H9 (cell line): ENCODE measurements at regions not wholly inside any gene's neighbourhood (a gene's known extent, or its start where the extent isn't known, plus 50 kb on each side); places are given as distances from the start of the nearest gene placed in this dataset.

Source experiments
- DNase-seq: peaks from one replicate; pipeline ENCODE4 v3.0.0-alpha.2; 2017
- H2AFZ ChIP-seq: one replicate; pipeline ENCODE4 v1.6.1; 2013; ENCODE audit warnings: mild to moderate bottlenecking, low read length, control low read depth, moderate library complexity
- H2AK5ac ChIP-seq: 2 replicates; pipeline ENCODE4 v1.6.1; 2013; ENCODE audit warnings: low read length, control low read depth, mixed read lengths; ENCODE audit not compliant: insufficient read length
- H2BK120ac ChIP-seq: one replicate; pipeline ENCODE4 v1.6.1; 2013; ENCODE audit warnings: low read depth, mild to moderate bottlenecking, low read length, control low read depth, inconsistent platforms; ENCODE audit not compliant: poor library complexity, severe bottlenecking
- H2BK12ac ChIP-seq: 2 replicates; pipeline ENCODE4 v1.6.1; 2013; ENCODE audit warnings: low read length, control low read depth, mixed read lengths, low read depth; ENCODE audit not compliant: insufficient read length
- H2BK15ac ChIP-seq: 2 replicates; pipeline ENCODE4 v1.6.1; 2013; ENCODE audit warnings: low read depth, low read length, control low read depth
- H2BK20ac ChIP-seq: one replicate; pipeline ENCODE4 v1.6.1; 2013; ENCODE audit warnings: low read depth, mild to moderate bottlenecking, low read length, control low read depth, inconsistent platforms; ENCODE audit not compliant: poor library complexity, severe bottlenecking
- H2BK5ac ChIP-seq: 2 replicates; pipeline ENCODE4 v1.6.1; 2013; ENCODE audit warnings: low read length, control low read depth, mixed read lengths; ENCODE audit not compliant: insufficient read length
- H3K14ac ChIP-seq: 2 replicates; pipeline ENCODE4 v1.6.1; 2013; ENCODE audit warnings: low read length, control low read depth; ENCODE audit not compliant: insufficient read depth
- H3K18ac ChIP-seq: 2 replicates; pipeline ENCODE4 v1.6.1; 2013; ENCODE audit warnings: low read depth, mild to moderate bottlenecking, mixed read lengths, low read length, control low read depth; ENCODE audit not compliant: insufficient read length
- H3K23ac ChIP-seq: 2 replicates; pipeline ENCODE4 v1.6.1; 2013; ENCODE audit warnings: low read length, control low read depth, mixed read lengths, low read depth; ENCODE audit not compliant: insufficient read length
- H3K23me2 ChIP-seq: 2 replicates; pipeline ENCODE4 v1.6.1; 2013; ENCODE audit warnings: low read depth, mild to moderate bottlenecking, mixed read lengths, low read length, control low read depth; ENCODE audit not compliant: insufficient read length, poor library complexity, severe bottlenecking
- H3K27ac ChIP-seq: 2 replicates; pipeline ENCODE4 v1.5.1; 2013; ENCODE audit warnings: low read length, control low read depth, mixed read lengths, low read depth; ENCODE audit not compliant: insufficient read length
- H3K27me3 ChIP-seq: 2 replicates; pipeline ENCODE4 v1.6.1; 2013; ENCODE audit warnings: low read length, control low read depth, inconsistent platforms; ENCODE audit not compliant: insufficient read depth
- H3K4ac ChIP-seq: 2 replicates; pipeline ENCODE4 v1.6.1; 2013; ENCODE audit warnings: low read depth, mild to moderate bottlenecking, control low read depth, inconsistent platforms, low read length, moderate library complexity
- H3K4me1 ChIP-seq: 2 replicates; pipeline ENCODE4 v1.6.1; 2013; ENCODE audit warnings: low read length, control low read depth, inconsistent platforms; ENCODE audit not compliant: insufficient read depth
- H3K4me2 ChIP-seq: 2 replicates; pipeline ENCODE4 v1.6.1; 2013; ENCODE audit warnings: low read length, control low read depth, mixed read lengths; ENCODE audit not compliant: insufficient read length, insufficient read depth
- H3K56ac ChIP-seq: 2 replicates; pipeline ENCODE4 v1.6.1; 2013; ENCODE audit warnings: low read depth, mild to moderate bottlenecking, mixed read lengths, low read length, control low read depth; ENCODE audit not compliant: insufficient read length
- H3K79me1 ChIP-seq: 2 replicates; pipeline ENCODE4 v1.6.1; 2013; ENCODE audit warnings: low read depth, mild to moderate bottlenecking, moderate library complexity, low read length, control low read depth, inconsistent platforms; ENCODE audit not compliant: insufficient read depth, poor library complexity, severe bottlenecking
- H3K79me2 ChIP-seq: 2 replicates; pipeline ENCODE4 v1.6.1; 2013; ENCODE audit warnings: low read length, control low read depth, inconsistent platforms; ENCODE audit not compliant: insufficient read depth
- H3K9ac ChIP-seq: 2 replicates; pipeline ENCODE4 v1.6.1; 2013; ENCODE audit warnings: low read length, control low read depth, mixed read lengths; ENCODE audit not compliant: insufficient read length; ENCODE audit errors: extremely low read depth
- H3K9me3 ChIP-seq: one replicate; pipeline ENCODE4 v1.6.1; 2013; ENCODE audit warnings: low read depth, low read length, inconsistent platforms; ENCODE audit not compliant: control insufficient read depth
- H3T11ph ChIP-seq: one replicate; pipeline ENCODE4 v1.6.1; 2013; ENCODE audit warnings: mild to moderate bottlenecking, low read length, control low read depth, inconsistent platforms
- H4K20me1 ChIP-seq: one replicate; pipeline ENCODE4 v1.6.1; 2013; ENCODE audit not compliant: control insufficient read depth, insufficient read length, insufficient read depth
- H4K5ac ChIP-seq: 2 replicates; pipeline ENCODE4 v1.6.1; 2013; ENCODE audit warnings: low read depth, mild to moderate bottlenecking, mixed read lengths, low read length, control low read depth; ENCODE audit not compliant: insufficient read length
- H4K8ac ChIP-seq: replicated peaks from 2 replicates; pipeline ENCODE4 v1.6.1; 2013; ENCODE audit warnings: low read length, control low read depth, mixed read lengths, low read depth; ENCODE audit not compliant: insufficient read length
- H4K91ac ChIP-seq: 2 replicates; pipeline ENCODE4 v1.6.1; 2013; ENCODE audit warnings: low read depth, mild to moderate bottlenecking, moderate library complexity, mixed read lengths, low read length, control low read depth; ENCODE audit not compliant: insufficient read length
- H3K27ac Mint-ChIP-seq, 3 experiments: 2 replicates in 2 of 3; 3 replicates in 1 of 3; pipeline ENCODE4 v1.8.0; 2020 to 2021; ENCODE audit warnings: mixed read lengths in 3 of 3, mild to moderate bottlenecking in 1 of 3, moderate library complexity in 1 of 3
- H3K27me3 Mint-ChIP-seq: 2 replicates; pipeline ENCODE4 v1.8.0; 2021; ENCODE audit warnings: low read depth, mild to moderate bottlenecking, moderate library complexity, mixed read lengths
- H3K36me3 Mint-ChIP-seq, 3 experiments: 2 replicates in 2 of 3; 3 replicates in 1 of 3; pipeline ENCODE4 v1.8.0; 2020 to 2021; ENCODE audit warnings: low read depth in 3 of 3, mixed read lengths in 3 of 3; ENCODE audit not compliant: insufficient read depth in 1 of 3
- H3K4me1 Mint-ChIP-seq, 2 experiments: 2 replicates each; pipeline ENCODE4 v1.8.0; 2020; ENCODE audit warnings: mixed read lengths in 2 of 2
- H3K4me3 Mint-ChIP-seq, 2 experiments: 2 replicates in 1 of 2; 3 replicates in 1 of 2; pipeline ENCODE4 v1.8.0; 2020 to 2021; ENCODE audit warnings: mild to moderate bottlenecking in 2 of 2, mixed read lengths in 2 of 2, moderate library complexity in 1 of 2
- H3K9me3 Mint-ChIP-seq, 2 experiments: 2 replicates in 1 of 2; 3 replicates in 1 of 2; pipeline ENCODE4 v1.8.0; 2020; ENCODE audit warnings: mild to moderate bottlenecking in 2 of 2, mixed read lengths in 2 of 2, moderate library complexity in 1 of 2
- CTCF ChIP-seq: fragments of 200-600 bp; sonication (generic); conservative IDR thresholded peaks from 3 replicates; pipeline ENCODE4 v1.8.0; 2021; ENCODE audit warnings: antibody characterized with exemption, mild to moderate bottlenecking
- WGBS: extraction: QIAGEN DNeasy Blood & Tissue Kit; methylation state at CpG from one replicate; pipeline ENCODE4 v1.1.7; 2013; ENCODE audit warnings: missing lambda C conversion rate, low lambda C conversion rate, mixed read lengths; ENCODE audit not compliant: insufficient read length; ENCODE audit errors: extremely low coverage; 5-methylcytosine and 5-hydroxymethylcytosine counted together

- no peak overlapping the region for H3K4me3 Mint-ChIP-seq
- peaks cover 6 to 8% of the 10 kb centered on the region in 2 experiments; a peak in 3 of 5 replicates for H3K9me3 Mint-ChIP-seq
These were observed 206.5 kb upstream of the PDE5A start for GRCh38 chr4:119834906-119835612.

More at GRCh38 chr4:119834906-119835612, 206.5 kb upstream of the PDE5A start:
- Histone ChIP-seq H3K9me3 (no peaks in the 10 kb centered on the region), H3K18ac (no peak overlapping the region), H3T11ph (no peak overlapping the region), H3K56ac (no peak overlapping the region), H3K27ac (no peak overlapping the region), H4K20me1 (no peaks in the 10 kb centered on the region), H2BK20ac (no peak overlapping the region), H3K23ac (no peak overlapping the region), H2BK5ac (no peak overlapping the region), H3K79me2 (no peaks in the 10 kb centered on the region), H3K4me2 (no peak overlapping the region), H4K5ac (no peak overlapping the region), H4K91ac (no peak overlapping the region), H3K27me3 (no peaks in the 10 kb centered on the region), H2BK120ac (no peak overlapping the region), H2BK15ac (no peak overlapping the region), H4K8ac (no peak overlapping the region), H2AK5ac (no peak overlapping the region), H3K9ac (no peak overlapping the region), H3K79me1 (no peaks in the 10 kb centered on the region), H2AFZ (no peak overlapping the region), H3K4me1 (no peaks in the 10 kb centered on the region), H3K23me2 (no peaks in the 10 kb centered on the region), H3K14ac (no peak overlapping the region), H2BK12ac (no peak overlapping the region), H3K4ac (no peak overlapping the region)
- no peak for DNase-seq
- WGBS, result no CpG with 5 or more reads among the region's 3 CpGs
- H3K36me3 Mint-ChIP-seq, result peaks cover 0 to 7% (median 6%) of the 10 kb centered on the region in 3 experiments; a peak in 1 of 7 replicates
- no peak overlapping the region for H3K27ac Mint-ChIP-seq
- H3K4me1 Mint-ChIP-seq, result no peaks in the 10 kb centered on the region
- H3K27me3 Mint-ChIP-seq, result no peaks in the 10 kb centered on the region
- TF ChIP-seq CTCF, result no peak
